Left renal pelvis (tissue), 4 donors: ENCODE measurements at regions not wholly inside any gene's neighbourhood (a gene's known extent, or its start where the extent isn't known, plus 50 kb on each side); places are given as distances from the start of the nearest gene placed in this dataset.
"Not testable (repeated sequence)": the region's sequence is repeated elsewhere in the genome, so short reads cannot be mapped to it uniquely, and the experiment has no call there.

Experiments
- DNase-seq, 4 donors: peaks; one replicate each; pipeline ENCODE4 v3.0.0-alpha.2; 2013; ENCODE audit warnings: low read depth in 4 of 4, low spot score in 3 of 4

GRCh38 chr15:59792359-59792758, 103.2 kb upstream of the BNIP2 start:
- DNase-seq, result no peak

GRCh38 chr15:59791755-59792154, 102.6 kb upstream of the BNIP2 start:
- no peak for DNase-seq

- no peak for DNase-seq
These were observed 102.0 kb upstream of the BNIP2 start for GRCh38 chr15:59791079-59791478.

- DNase-seq, result not testable (repeated sequence)
These were observed 97.3 kb upstream of the BNIP2 start for GRCh38 chr15:59786466-59786865.

GRCh38 chr15:59785981-59786380, 96.9 kb upstream of the BNIP2 start:
- DNase-seq, result not testable (repeated sequence)

- not testable (repeated sequence) for DNase-seq
These were observed 94.8 kb upstream of the BNIP2 start for GRCh38 chr15:59783774-59784520.

- no peak for DNase-seq
These were observed 90.0 kb upstream of the BNIP2 start for GRCh38 chr15:59779110-59779509.

GRCh38 chr15:59764775-59765174, 75.7 kb upstream of the BNIP2 start:
- DNase-seq, result no peak

- DNase-seq, result no peak
These were observed 73.4 kb upstream of the BNIP2 start for GRCh38 chr15:59762558-59762957.

- DNase-seq, result not testable (repeated sequence)
These were observed 71.1 kb upstream of the BNIP2 start for GRCh38 chr15:59760256-59760655.

- no peak for DNase-seq
These were observed 62.7 kb upstream of the BNIP2 start for GRCh38 chr15:59751552-59752413.

GRCh38 chr15:59746777-59747176, 57.7 kb upstream of the BNIP2 start:
- no peak for DNase-seq

GRCh38 chr15:59741274-59741906, 52.3 kb upstream of the BNIP2 start:
- no peak for DNase-seq

- DNase-seq, result no peak
These were observed 50.6 kb upstream of the BNIP2 start for GRCh38 chr15:59739557-59740186.
